ENCODE measurements at regions not wholly inside any gene's neighbourhood (a gene's known extent, or its start where the extent isn't known, plus 50 kb on each side); places are given as distances from the start of the nearest gene placed in this dataset.
"Not testable (repeated sequence)": the region's sequence is repeated elsewhere in the genome, so short reads cannot be mapped to it uniquely, and the experiment has no call there.

DNA sequence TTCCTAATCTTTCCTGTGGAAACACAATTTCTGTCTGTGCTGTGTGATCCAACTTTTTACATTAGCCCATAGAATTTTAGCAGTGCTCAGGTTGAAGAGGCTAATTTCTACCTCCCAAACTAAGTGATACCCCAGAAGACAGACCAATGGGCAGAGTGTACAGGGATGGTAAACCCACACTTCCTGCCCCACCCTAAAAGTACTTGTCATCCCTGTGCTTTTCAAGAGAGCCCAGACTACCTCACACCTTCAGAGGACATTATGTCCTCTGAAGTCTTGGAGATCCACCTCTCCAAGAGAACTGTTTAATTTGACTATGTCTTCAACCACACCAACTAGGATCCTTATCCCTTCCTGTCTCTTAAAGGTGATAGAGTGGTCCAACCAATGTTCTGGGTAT lies 82.0 kb upstream of the ACSL1 start:
- DNase-seq = no peak
- TF ChIP-seq POLR2A (IDR thresholded peaks at IDR 0.05) (no peak), EP300 (IDR thresholded peaks at IDR 0.05) (no peak)
- TF ChIP-seq, protein P1, sequence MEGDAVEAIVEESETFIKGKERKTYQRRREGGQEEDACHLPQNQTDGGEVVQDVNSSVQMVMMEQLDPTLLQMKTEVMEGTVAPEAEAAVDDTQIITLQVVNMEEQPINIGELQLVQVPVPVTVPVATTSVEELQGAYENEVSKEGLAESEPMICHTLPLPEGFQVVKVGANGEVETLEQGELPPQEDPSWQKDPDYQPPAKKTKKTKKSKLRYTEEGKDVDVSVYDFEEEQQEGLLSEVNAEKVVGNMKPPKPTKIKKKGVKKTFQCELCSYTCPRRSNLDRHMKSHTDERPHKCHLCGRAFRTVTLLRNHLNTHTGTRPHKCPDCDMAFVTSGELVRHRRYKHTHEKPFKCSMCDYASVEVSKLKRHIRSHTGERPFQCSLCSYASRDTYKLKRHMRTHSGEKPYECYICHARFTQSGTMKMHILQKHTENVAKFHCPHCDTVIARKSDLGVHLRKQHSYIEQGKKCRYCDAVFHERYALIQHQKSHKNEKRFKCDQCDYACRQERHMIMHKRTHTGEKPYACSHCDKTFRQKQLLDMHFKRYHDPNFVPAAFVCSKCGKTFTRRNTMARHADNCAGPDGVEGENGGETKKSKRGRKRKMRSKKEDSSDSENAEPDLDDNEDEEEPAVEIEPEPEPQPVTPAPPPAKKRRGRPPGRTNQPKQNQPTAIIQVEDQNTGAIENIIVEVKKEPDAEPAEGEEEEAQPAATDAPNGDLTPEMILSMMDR (IDR thresholded peaks at IDR 0.05) = no peak
- intact Hi-C loops (cut with DNase I) = no loop called here
- H3K27ac ChIP-seq = no peak overlapping the region
- no peaks in the 10 kb centered on the region for H3K4me1 ChIP-seq (ENCODE audit: insufficient read depth)
- H3K9me3 ChIP-seq = no peaks in the 10 kb centered on the region
- no peaks in the 10 kb centered on the region for H3K27me3 ChIP-seq
- H3K4me3 ChIP-seq = no peak overlapping the region
- no peaks in the 10 kb centered on the region for H3K36me3 ChIP-seq

DNA sequence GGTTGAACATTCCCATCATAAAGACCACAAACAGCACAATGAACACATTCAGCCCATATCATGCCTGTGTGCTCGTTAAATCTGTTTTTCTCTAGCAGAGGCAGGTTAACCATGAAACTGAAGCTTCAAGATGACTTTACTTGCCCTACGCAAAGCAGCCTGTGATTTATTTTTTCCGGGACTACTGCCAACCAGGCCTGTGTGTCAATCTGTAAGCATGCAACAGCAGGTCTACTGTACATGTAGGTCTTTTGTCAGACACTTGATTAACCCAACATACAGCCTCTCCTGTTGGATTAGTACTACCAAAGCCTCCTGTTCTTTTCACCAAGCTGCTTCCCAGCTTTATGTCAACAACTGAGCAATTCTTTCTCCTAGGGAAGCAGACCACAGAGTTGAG lies 85.5 kb upstream of the ACSL1 start:
- no peak for DNase-seq
- WGBS, 3 donors = 22 to 37% (median 27%) methylated on average over 3 of the region's 3 CpGs
- Histone ChIP-seq H3K4me1 (ENCODE audit: insufficient read depth) (no peaks in the 10 kb centered on the region), H3K27ac (no peak overlapping the region), H3K4me3 (no peak overlapping the region), H3K27me3 (no peaks in the 10 kb centered on the region), H3K9me3 (no peaks in the 10 kb centered on the region), H3K36me3 (no peaks in the 10 kb centered on the region)
- TF ChIP-seq, protein P1 (IDR thresholded peaks at IDR 0.05) = no peak
- TF ChIP-seq POLR2A (IDR thresholded peaks at IDR 0.05) (no peak), EP300 (IDR thresholded peaks at IDR 0.05) (no peak)
- intact Hi-C loops (cut with DNase I) = no loop called here

DNA sequence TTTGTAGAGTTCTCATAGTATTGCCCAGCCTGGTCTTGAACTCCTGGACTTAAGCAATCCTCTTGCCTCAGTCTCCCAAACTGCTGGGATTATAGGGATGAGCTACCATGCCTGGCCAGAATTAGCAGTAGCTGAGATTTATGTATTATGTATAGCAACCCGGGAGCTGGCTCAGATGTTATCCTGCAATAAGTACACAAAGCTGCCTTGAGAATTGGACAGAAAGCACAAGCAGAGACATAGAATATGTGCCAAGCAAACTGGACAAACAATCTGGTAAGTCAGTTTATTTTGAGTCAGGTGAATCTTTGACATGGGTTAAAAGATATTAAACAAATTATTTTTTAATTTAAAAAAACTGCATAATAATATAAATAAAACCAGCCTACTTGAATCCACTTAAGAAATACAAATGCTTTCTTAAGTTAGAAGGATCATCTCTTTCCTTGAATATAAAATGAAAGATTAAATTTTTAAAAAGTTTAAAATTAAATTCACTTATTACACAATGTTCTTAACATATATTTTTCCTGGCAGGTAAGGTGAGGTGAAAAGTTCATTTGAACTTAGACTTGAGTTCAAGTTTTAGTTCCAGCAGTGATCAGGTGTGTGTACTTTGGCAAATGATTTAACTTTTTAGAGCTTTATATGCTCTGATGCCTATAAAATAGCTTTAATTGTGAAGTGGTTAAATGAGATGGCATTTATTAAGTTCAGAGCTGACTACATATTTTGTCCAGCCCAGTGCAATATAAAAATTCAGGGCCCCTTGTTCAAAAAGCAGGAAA lies 87.8 kb upstream of the ACSL1 start:
- no peaks in the 10 kb centered on the region for H3K4me1 ChIP-seq (ENCODE audit: insufficient read depth)
- no peak for DNase-seq
- H3K4me3 ChIP-seq = no peak overlapping the region
- WGBS, 3 donors = 77 to 78% (median 78%) methylated on average over 1 of the region's 1 CpG
- no peaks in the 10 kb centered on the region for H3K36me3 ChIP-seq
- H3K27ac ChIP-seq = no peak overlapping the region
- H3K27me3 ChIP-seq = no peaks in the 10 kb centered on the region
- TF ChIP-seq, protein P1 (IDR thresholded peaks at IDR 0.05) = no peak
- TF ChIP-seq POLR2A (IDR thresholded peaks at IDR 0.05) (no peak), EP300 (IDR thresholded peaks at IDR 0.05) (no peak)
- H3K9me3 ChIP-seq = no peaks in the 10 kb centered on the region
- intact Hi-C loops (cut with DNase I) = no loop called here

DNA sequence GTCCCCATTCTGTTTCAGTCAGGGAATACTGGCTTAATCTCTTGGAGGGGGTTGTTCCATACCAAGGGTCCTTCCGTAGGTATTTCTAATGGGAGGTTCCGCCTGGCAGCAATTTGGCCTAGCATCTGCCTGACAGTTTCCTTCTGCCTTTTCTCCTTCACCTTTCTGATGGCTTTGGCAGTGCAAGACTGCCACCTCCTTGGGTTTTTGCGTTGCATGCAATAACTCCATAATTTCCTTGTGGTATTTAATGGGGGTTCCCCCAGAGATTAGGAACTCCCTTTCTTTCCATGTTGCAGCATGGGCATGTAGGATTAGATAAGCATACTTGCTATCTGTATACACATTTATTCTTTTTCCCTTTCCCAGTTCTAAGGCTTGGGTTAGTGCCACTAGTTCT lies 93.0 kb upstream of the ACSL1 start:
- 68 to 81% (median 68%) methylated on average over 3 of the region's 3 CpGs for WGBS, 3 donors
- H3K4me3 ChIP-seq; DNase-seq; H3K27me3 ChIP-seq; H3K4me1 ChIP-seq (ENCODE audit: insufficient read depth); intact Hi-C loops (cut with DNase I); H3K36me3 ChIP-seq; H3K9me3 ChIP-seq; H3K27ac ChIP-seq: not testable (repeated sequence)

GRCh38 chr4:184921456-184921855 lies 95.7 kb upstream of the ACSL1 start:
- WGBS, 3 donors = 84 to 90% (median 86%) methylated on average over 4 of the region's 4 CpGs
- no peaks in the 10 kb centered on the region for H3K27me3 ChIP-seq
- no peak overlapping the region for H3K27ac ChIP-seq
- intact Hi-C loops (cut with DNase I) = no loop called here
- TF ChIP-seq EP300 (IDR thresholded peaks at IDR 0.05) (no peak), POLR2A (IDR thresholded peaks at IDR 0.05) (no peak)
- TF ChIP-seq, protein P1 (IDR thresholded peaks at IDR 0.05) = no peak
- no peaks in the 10 kb centered on the region for H3K36me3 ChIP-seq
- no peaks in the 10 kb centered on the region for H3K4me1 ChIP-seq (ENCODE audit: insufficient read depth)
- DNase-seq = no peak
- no peak overlapping the region for H3K4me3 ChIP-seq
- no peaks in the 10 kb centered on the region for H3K9me3 ChIP-seq

All from ovary (tissue), 7 donors.